Muscle of back (tissue), 3 donors: ENCODE measurements at regions not wholly inside any gene's neighbourhood (a gene's known extent, or its start where the extent isn't known, plus 50 kb on each side); places are given as distances from the start of the nearest gene placed in this dataset.
A peak's percentile ranks its signal among the peaks of the same experiment; 100 is the strongest.

Experiments
- DNase-seq, 3 donors: peaks; one replicate each; pipeline versions ENCODE4 v3.0.0 to v3.0.0-alpha.2; 2013

GRCh38 chr1:55718758-55719671, 503.9 kb upstream of the USP24 start:
- DNase-seq, result peak; percentile 84 to 99 (median 91)

- no peak for DNase-seq
Observed at GRCh38 chr1:55717111-55717510, 501.9 kb upstream of the USP24 start.

- DNase-seq, result no peak
Observed at GRCh38 chr1:55716610-55717009, 501.4 kb upstream of the USP24 start.

GRCh38 chr1:55716151-55716550, 501.0 kb upstream of the USP24 start:
- no peak for DNase-seq

GRCh38 chr1:55714230-55714629, 499.1 kb upstream of the USP24 start:
- no peak for DNase-seq

GRCh38 chr1:55713516-55713915, 498.4 kb upstream of the USP24 start:
- no peak for DNase-seq

- DNase-seq, result no peak
Observed at GRCh38 chr1:55712148-55712547, 497.0 kb upstream of the USP24 start.

GRCh38 chr1:55708781-55709180, 493.6 kb upstream of the USP24 start:
- no peak for DNase-seq

GRCh38 chr1:55707846-55708245, 492.7 kb upstream of the USP24 start:
- DNase-seq, result no peak

- no peak for DNase-seq
Observed at GRCh38 chr1:55707196-55707595, 492.0 kb upstream of the USP24 start.

GRCh38 chr1:55706397-55706796, 491.2 kb upstream of the USP24 start:
- no peak for DNase-seq

- peak in 1 of 3 donors; percentile 51 for DNase-seq
Observed at GRCh38 chr1:55703726-55704363, 488.7 kb upstream of the USP24 start.

- DNase-seq, result no peak
Observed at GRCh38 chr1:55702064-55702463, 486.9 kb upstream of the USP24 start.

- DNase-seq, result no peak
Observed at GRCh38 chr1:55700359-55701130, 485.4 kb upstream of the USP24 start.

GRCh38 chr1:55699228-55699627, 484.1 kb upstream of the USP24 start:
- no peak for DNase-seq

GRCh38 chr1:55697997-55698535, 482.9 kb upstream of the USP24 start:
- no peak for DNase-seq

GRCh38 chr1:55696891-55697290, 481.7 kb upstream of the USP24 start:
- DNase-seq, result no peak

- peak; percentile 47 to 96 (median 79) for DNase-seq
Observed at GRCh38 chr1:55696181-55696754, 481.1 kb upstream of the USP24 start.

- peak in 1 of 3 donors; percentile 32 for DNase-seq
Observed at GRCh38 chr1:55695552-55695951, 480.4 kb upstream of the USP24 start.

GRCh38 chr1:55695151-55695550, 480.0 kb upstream of the USP24 start:
- DNase-seq, result no peak

- DNase-seq, result no peak
Observed at GRCh38 chr1:55694310-55694801, 479.2 kb upstream of the USP24 start.

- DNase-seq, result no peak
Observed at GRCh38 chr1:55692726-55693125, 477.6 kb upstream of the USP24 start.
